ENCODE measurements at regions not wholly inside any gene's neighbourhood (a gene's known extent, or its start where the extent isn't known, plus 50 kb on each side); places are given as distances from the start of the nearest gene placed in this dataset.

- H3K4me1 ChIP-seq (ENCODE audit: insufficient read depth, low read length): peaks cover 20% of the 10 kb centered on the region
- no peaks in the 10 kb centered on the region for H4K20me1 ChIP-seq (ENCODE audit: low read length)
- no peak for ATAC-seq
- DNase-seq: no peak
- TF ChIP-seq EZH2phosphoT487 (IDR thresholded peaks at IDR 0.05; ENCODE audit: borderline replicate concordance, low read length) (no peak), CTCF (conservative IDR thresholded peaks at IDR 0.05; ENCODE audit: low read depth, low read length) (no peak), EZH2 (IDR thresholded peaks at IDR 0.05; ENCODE audit: low read length, unreplicated experiment) (no peak)
- H3K9ac ChIP-seq (ENCODE audit: low read length): no peak overlapping the region
- intact Hi-C loops (cut with micrococcal nuclease): no loop called here
- peaks cover 6% of the 10 kb centered on the region for H3F3A ChIP-seq (ENCODE audit: low read length, unreplicated experiment)
- H3K36me3 ChIP-seq (ENCODE audit: low read depth, low read length): no peaks in the 10 kb centered on the region
- no peaks in the 10 kb centered on the region for H3K79me2 ChIP-seq (ENCODE audit: low read length)
- H3K4me2 ChIP-seq (ENCODE audit: low read length): no peak overlapping the region
- H3K4me3 ChIP-seq (ENCODE audit: low read length): no peak overlapping the region
- CTCF ChIA-PET: no interaction called here
- H3K27me3 ChIP-seq (ENCODE audit: low read length): no peaks in the 10 kb centered on the region
- no peaks in the 10 kb centered on the region for H3K9me2 ChIP-seq (replicated peaks; ENCODE audit: low read length)
- no TSS peak for BruUV-seq (replicated peaks)
- H3K9me3 ChIP-seq (ENCODE audit: low read length): no peaks in the 10 kb centered on the region
- no peak overlapping the region for H3K27ac ChIP-seq (ENCODE audit: low read length)
- POLR2A ChIA-PET (ENCODE audit: unreplicated experiment): no interaction called here
- no peak overlapping the region for H2AFZ ChIP-seq (ENCODE audit: low read length)
These were observed 371.8 kb upstream of the NOCT start for GRCh38 chr4:138643827-138644226.

GRCh38 chr4:138639018-138639741 is 376.4 kb upstream of the NOCT start:
- no peaks in the 10 kb centered on the region for H3K27me3 ChIP-seq (ENCODE audit: low read length)
- H2AFZ ChIP-seq (ENCODE audit: low read length): no peak overlapping the region
- BruUV-seq (replicated peaks): no TSS peak
- ChIA-PET CTCF (no interaction called here), POLR2A (ENCODE audit: unreplicated experiment) (no interaction called here)
- H4K20me1 ChIP-seq (ENCODE audit: low read length): no peaks in the 10 kb centered on the region
- TF ChIP-seq EZH2 (IDR thresholded peaks at IDR 0.05; ENCODE audit: low read length, unreplicated experiment) (no peak), EZH2phosphoT487 (IDR thresholded peaks at IDR 0.05; ENCODE audit: borderline replicate concordance, low read length) (no peak), CTCF (conservative IDR thresholded peaks at IDR 0.05; ENCODE audit: low read depth, low read length) (no peak)
- H3K79me2 ChIP-seq (ENCODE audit: low read length): no peaks in the 10 kb centered on the region
- no peak overlapping the region for H3K4me2 ChIP-seq (ENCODE audit: low read length)
- no peaks in the 10 kb centered on the region for H3K9me3 ChIP-seq (ENCODE audit: low read length)
- peak overlapping the region; percentile 9; the same call in 1 of the 2 replicates for H3K27ac ChIP-seq (ENCODE audit: low read length)
- H3F3A ChIP-seq (ENCODE audit: low read length, unreplicated experiment): peaks cover 8% of the 10 kb centered on the region
- ATAC-seq (peak; percentile 79), DNase-seq (peak; percentile 49)
- no peaks in the 10 kb centered on the region for H3K36me3 ChIP-seq (ENCODE audit: low read depth, low read length)
- H3K4me3 ChIP-seq (ENCODE audit: low read length): no peak overlapping the region
- intact Hi-C loops (cut with micrococcal nuclease): no loop called here
- peaks cover 15% of the 10 kb centered on the region for H3K4me1 ChIP-seq (ENCODE audit: insufficient read depth, low read length)
- H3K9me2 ChIP-seq (replicated peaks; ENCODE audit: low read length): no peaks in the 10 kb centered on the region
- H3K9ac ChIP-seq (ENCODE audit: low read length): no peak overlapping the region

GRCh38 chr4:138636781-138637180 is 378.8 kb upstream of the NOCT start:
- DNase-seq: no peak
- Histone ChIP-seq H3K27me3 (ENCODE audit: low read length) (no peaks in the 10 kb centered on the region), H3K36me3 (ENCODE audit: low read depth, low read length) (no peaks in the 10 kb centered on the region), H3K9me2 (replicated peaks; ENCODE audit: low read length) (no peaks in the 10 kb centered on the region), H3K79me2 (ENCODE audit: low read length) (no peaks in the 10 kb centered on the region), H3K4me1 (ENCODE audit: insufficient read depth, low read length) (peaks cover 20% of the 10 kb centered on the region), H3F3A (ENCODE audit: low read length, unreplicated experiment) (peaks cover 8% of the 10 kb centered on the region), H3K9me3 (ENCODE audit: low read length) (no peaks in the 10 kb centered on the region), H3K27ac (ENCODE audit: low read length) (no peak overlapping the region), H3K4me2 (ENCODE audit: low read length) (no peak overlapping the region), H3K9ac (ENCODE audit: low read length) (no peak overlapping the region), H4K20me1 (ENCODE audit: low read length) (no peaks in the 10 kb centered on the region), H2AFZ (ENCODE audit: low read length) (no peak overlapping the region), H3K4me3 (ENCODE audit: low read length) (no peak overlapping the region)
- BruUV-seq (replicated peaks): no TSS peak
- POLR2A ChIA-PET (ENCODE audit: unreplicated experiment): no interaction called here
- CTCF ChIA-PET: no interaction called here
- no peak for ATAC-seq
- intact Hi-C loops (cut with micrococcal nuclease): no loop called here
- no peak for TF ChIP-seq EZH2phosphoT487 (IDR thresholded peaks at IDR 0.05; ENCODE audit: borderline replicate concordance, low read length)
- TF ChIP-seq CTCF (conservative IDR thresholded peaks at IDR 0.05; ENCODE audit: low read depth, low read length): no peak
- no peak for TF ChIP-seq EZH2 (IDR thresholded peaks at IDR 0.05; ENCODE audit: low read length, unreplicated experiment)

All from PC-3 (cell line).